ENCODE measurements at regions not wholly inside any gene's neighbourhood (a gene's known extent, or its start where the extent isn't known, plus 50 kb on each side); places are given as distances from the start of the nearest gene placed in this dataset.
"Not testable (repeated sequence)": the region's sequence is repeated elsewhere in the genome, so short reads cannot be mapped to it uniquely, and the experiment has no call there.

DNA sequence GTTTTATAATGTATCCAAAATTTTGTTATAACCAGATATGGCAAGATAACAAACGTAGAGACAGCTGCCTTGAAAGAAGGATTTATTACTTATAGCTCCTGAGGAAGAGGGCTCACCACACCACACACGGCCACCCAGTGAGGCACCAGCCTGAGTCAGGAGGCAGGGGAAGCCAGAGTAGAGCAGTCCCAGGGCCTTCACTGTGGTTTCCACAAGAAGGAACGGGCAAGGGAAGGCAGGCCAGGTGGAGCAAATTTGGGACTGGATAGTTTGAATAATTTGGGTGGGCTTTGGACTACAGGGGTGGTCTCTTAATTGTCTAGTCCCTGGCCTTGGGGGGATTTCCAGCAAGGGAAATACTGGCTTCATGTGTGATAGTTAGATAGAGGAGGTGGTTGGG lies 72.5 kb downstream of the RRAGC start:
- no peak for DNase-seq

- no peak for DNase-seq
Measured at GRCh38 chr1:38786040-38786436, 73.5 kb downstream of the RRAGC start.

DNA sequence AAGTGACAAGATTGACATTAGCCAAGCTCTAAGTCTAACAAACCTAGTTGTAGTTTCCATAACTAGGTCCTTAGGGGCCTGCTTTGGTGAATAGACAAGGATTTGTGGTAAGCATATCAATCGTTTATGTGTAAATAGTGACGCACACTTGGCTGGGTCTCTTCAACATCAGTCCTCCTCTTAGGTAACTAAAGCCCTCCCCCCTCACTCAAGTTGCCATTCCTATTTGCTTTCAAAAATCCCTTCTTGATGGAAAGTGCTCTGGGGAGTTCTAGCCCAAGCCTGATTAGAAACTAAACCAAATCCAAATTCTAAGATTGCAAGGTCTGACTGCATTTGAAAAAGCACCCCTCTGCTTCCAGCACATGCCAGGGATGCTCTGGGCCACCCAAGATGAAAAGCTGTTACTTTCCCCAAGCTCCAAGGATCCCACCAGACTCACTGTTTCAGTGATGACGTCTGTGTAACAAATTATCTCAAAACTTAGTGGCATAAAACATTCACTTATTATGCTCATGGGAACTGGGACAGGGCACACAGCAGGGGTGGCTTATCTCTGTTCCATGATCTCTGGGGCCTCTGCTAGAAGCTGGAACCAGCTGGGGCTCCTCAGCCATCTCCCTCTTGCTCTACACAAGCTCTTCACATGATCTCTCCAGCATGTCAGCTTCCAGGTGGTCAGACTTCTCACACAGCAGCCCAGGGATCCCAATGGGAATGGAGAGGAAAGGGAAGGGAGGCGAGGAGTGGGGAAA lies 74.1 kb downstream of the RRAGC start:
- DNase-seq, result no peak

- DNase-seq, result no peak
Measured at GRCh38 chr1:38784452-38785284, 74.9 kb downstream of the RRAGC start.

- peak in 2 of 3 experiments; percentile 70 to 86 for DNase-seq
Measured at GRCh38 chr1:38783640-38784229, 75.8 kb downstream of the RRAGC start.

DNA sequence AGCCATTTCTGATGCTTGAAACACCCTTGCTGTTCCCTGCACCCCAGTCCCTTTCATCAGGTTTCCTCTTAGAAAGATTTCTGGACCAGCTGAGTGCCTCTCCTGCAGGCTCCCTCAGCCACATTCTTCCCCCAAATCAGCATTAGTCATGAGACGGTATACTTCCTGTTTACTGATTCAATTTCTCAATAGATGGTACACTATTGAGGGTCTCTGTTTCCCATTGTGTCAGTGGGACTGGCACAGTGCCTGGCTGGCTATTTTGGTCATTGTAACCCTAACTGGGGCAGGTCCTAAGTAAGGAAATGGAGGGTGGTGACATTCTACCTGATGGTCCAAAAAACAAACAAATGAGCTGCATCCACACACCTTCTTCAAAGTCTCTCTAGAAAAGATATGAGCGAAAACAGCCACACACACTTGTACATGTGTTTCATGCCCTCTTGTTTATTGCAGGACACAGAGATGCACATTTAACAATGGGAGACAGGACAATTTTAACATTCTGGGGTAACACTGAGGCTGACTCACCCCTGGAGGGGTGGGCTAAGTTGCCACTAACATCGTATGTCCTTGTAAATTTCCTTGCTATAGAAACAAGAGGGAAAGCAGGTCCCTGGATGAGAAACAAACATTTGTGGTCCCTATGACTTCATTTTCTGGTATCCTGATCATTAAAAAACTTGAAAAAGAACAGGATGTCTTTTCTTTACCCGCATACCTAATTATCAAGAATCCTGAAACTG lies 77.5 kb downstream of the RRAGC start:
- DNase-seq, result no peak

DNA sequence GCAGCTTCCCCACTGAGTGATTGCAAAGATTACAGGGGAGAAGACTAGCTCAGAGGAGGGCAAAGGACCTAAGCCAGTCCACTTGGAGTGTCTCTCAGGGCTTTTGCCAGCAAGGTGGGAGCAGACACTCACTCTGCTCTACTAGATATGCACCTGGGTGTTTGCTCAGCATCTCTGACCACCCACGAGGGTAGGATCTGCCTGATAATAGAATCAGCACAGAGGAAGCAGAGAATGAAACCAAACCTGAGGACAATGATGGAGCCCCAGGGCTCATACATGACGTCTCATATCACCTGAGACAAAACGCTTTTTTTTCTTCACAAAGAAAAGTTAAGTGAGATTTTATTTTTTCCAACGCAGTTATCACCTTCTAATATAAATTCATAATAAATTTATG lies 79.4 kb downstream of the RRAGC start:
- DNase-seq, result no peak

- no peak for DNase-seq
Measured at GRCh38 chr1:38779491-38779890, 80.1 kb downstream of the RRAGC start.

DNA sequence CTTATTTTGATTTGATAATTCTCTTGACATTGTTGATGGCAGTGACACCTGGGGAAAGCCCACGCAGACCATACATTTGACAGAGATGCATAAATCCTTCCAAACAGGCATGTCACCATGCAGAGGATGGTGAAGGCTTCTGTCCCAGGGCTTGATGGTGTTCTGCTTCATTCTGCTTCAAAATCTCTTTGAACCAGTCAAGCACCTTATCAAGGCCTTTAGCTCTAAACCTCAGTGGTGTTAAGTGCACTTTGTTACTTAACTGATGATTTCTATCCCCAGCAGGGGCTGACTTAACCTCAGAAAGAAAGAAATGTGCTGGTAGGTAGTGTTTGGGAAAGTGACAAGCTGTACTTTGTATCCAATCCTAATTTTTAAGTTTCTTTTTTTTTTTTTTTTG lies 81.1 kb downstream of the RRAGC start:
- peak in 2 of 3 experiments; percentile 17 to 57 for DNase-seq

- no peak for DNase-seq
Measured at GRCh38 chr1:38778051-38778450, 81.5 kb downstream of the RRAGC start.

- no peak for DNase-seq
Measured at GRCh38 chr1:38777464-38777957, 82.1 kb downstream of the RRAGC start.

- peak in 2 of 3 experiments; percentile 32 to 77 for DNase-seq
Measured at GRCh38 chr1:38776466-38777065, 83.0 kb downstream of the RRAGC start.

DNA sequence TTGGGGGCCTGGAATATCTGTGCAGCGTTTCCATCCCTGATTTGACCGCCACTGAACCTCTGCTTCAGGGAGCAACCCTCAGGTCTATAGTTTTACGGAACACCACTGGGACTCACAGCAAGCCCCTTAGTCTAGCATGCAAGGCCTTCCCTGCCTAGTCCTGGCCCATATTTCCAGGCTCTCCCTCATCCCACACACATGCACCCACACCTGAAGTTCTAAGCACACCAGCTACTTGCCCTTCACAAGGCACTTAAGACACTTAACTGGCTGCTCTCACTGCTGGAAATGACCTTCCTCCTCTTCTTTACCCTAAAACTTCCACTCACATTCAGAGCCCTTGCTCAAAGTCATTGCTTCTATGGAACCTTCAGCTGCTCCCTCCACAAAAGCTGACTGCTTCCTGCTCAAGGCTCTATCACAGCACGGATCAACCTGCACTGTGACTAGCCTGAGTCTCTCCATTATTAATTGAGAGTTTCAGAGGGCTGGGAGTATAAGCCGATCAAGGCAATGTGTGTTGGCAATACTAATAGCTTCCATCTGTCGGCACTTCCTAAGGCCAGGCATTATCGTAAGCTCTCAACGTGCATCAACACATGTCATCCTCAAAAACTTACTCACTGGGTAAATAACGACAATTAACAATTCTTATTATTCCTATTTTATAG lies 84.3 kb downstream of the RRAGC start:
- DNase-seq, result no peak

- DNase-seq, result no peak
Measured at GRCh38 chr1:38773483-38773882, 86.1 kb downstream of the RRAGC start.

GRCh38 chr1:38772953-38773352 lies 86.6 kb downstream of the RRAGC start:
- DNase-seq, result no peak

- DNase-seq, result no peak
Measured at GRCh38 chr1:38772026-38772425, 87.5 kb downstream of the RRAGC start.

DNA sequence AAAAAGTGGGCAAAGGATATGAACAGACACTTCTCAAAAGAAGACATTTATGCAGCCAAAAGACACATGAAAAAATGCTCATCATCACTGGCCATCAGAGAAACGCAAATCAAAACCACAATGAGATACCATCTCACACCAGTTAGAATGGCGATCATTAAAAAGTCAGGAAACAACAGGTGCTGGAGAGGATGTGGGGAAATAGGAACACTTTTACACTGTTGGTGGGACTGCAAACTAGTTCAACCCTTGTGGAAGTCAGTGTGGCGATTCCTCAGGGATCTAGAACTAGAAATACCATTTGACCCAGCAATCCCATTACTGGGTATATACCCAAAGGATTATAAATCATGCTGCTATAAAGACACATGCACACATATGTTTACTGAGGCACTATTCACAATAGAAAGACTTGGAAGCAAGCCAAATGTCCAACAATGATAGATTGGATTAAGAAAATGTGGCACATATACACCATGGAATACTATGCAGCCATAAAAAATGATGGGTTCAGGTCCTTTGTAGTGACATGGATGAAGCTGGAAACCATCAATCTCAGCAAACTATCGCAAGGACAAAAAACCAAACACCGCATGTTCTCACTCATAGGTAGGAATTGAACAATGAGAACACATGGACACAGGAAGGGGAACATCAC lies 88.9 kb downstream of the RRAGC start:
- DNase-seq, result not testable (repeated sequence)

- no peak for DNase-seq
Measured at GRCh38 chr1:38766125-38766524, 93.4 kb downstream of the RRAGC start.

GRCh38 chr1:38763121-38763520 lies 96.5 kb downstream of the RRAGC start:
- no peak for DNase-seq

DNA sequence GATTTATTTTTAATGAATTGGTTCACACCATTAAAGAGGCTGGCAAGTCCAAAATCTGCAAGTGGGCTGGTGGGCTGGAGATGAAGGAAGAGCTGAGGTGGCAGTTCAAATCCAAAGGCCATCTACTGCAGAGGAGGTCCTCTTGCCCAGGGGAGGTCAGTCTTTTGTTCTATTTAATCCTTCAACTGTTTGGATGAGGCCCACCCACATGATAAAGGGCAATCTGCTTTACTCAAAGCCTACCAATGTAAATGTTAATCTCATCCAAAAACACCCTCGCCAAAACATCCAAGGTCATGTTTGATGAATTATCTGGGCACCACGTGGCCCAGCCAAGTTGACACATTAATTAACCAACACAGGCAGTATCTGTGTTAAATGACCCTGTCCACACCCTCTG lies 99.0 kb downstream of the RRAGC start:
- no peak for DNase-seq

DNA sequence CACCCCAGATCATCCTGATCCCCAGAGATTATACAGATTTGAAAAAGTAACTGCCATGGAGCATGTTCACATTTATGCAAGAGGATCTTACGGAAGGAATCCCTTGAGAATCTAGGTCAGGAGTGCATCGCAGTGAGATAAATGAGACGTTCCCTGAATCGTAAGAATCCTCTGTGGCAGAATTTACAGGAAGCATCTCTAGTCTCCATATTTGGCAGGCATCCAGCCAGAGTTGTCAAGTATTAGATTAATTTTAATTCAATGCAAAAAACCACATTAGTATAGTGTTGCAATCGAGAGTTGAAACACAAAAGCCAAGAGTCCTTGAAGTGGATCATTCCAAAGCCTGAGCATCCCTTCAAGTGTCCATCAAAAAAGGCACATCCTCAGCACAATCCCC lies 100.8 kb downstream of the RRAGC start:
- DNase-seq, result peak in 2 of 3 experiments; percentile 44 to 87

Data from NCI-H1417 (cell line).